NCI-H748 (cell line): ENCODE measurements at regions not wholly inside any gene's neighbourhood (a gene's known extent, or its start where the extent isn't known, plus 50 kb on each side); places are given as distances from the start of the nearest gene placed in this dataset.
"Not testable (repeated sequence)": the region's sequence is repeated elsewhere in the genome, so short reads cannot be mapped to it uniquely, and the experiment has no call there.

Experiments used
- DNase-seq: peaks from one replicate; lab custom pipeline; 2025; ENCODE audit not compliant: unreplicated experiment; lab: John Stamatoyannopoulos, UW

DNA sequence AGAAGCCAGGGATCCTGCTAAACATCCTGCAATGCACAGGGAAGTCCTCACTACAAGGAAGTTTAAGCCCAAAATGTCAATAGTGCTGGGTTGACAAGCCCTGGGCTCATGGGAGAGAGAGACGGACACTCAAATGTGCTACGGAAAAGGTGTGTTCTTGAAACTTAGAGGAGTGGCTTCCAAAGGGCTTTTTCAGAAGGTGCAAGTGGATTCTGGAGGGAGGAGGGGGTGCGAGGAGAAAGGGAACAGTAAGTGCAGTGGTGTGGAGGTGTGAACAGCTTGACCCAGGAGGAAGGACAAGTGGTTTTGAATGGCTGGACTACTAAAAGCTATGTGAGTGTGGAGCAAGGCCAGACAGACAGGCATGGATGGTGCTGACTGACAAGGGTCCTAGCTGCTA lies 50.4 kb upstream of the CECR2 start:
- DNase-seq: no peak

DNA sequence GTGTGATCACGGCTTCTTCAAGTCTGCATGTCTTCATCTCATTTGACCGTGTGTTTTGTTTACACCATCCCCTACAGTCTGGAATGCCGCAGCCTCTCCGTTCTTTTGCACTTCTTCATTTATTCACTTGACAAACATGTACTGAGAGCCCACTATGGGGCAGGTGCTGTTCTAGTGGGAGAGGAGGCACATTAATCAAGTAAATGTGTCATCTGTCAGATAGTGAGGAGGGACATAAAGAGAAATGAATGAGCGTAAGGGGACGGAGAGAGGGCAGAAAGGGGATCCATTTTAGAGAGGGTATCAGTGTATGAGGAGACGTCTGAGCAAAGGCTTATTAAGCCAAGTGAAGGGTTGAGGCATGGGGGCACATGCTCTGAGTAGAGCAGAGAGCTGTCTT lies 54.0 kb upstream of the CECR2 start:
- no peak for DNase-seq

DNA sequence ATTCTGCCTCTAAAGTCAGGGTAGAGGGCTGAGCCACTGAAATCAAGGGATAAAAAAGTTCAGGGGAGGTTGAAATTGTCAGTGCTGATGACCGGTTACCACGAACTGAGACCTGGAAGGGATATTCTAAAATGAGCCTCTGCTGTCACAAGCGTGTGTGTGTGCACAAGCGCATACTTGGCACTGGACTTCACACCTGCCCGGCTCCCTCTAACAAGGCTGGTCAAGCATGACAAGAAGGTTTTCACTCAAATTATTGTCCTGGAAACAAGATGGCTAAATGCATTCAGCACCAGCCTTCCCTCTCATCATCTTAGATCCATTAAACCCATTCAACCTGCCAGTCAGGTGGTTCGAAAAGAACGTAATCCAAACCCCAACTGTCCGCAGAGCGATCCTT lies 54.8 kb upstream of the CECR2 start:
- peak; percentile 34 for DNase-seq

DNA sequence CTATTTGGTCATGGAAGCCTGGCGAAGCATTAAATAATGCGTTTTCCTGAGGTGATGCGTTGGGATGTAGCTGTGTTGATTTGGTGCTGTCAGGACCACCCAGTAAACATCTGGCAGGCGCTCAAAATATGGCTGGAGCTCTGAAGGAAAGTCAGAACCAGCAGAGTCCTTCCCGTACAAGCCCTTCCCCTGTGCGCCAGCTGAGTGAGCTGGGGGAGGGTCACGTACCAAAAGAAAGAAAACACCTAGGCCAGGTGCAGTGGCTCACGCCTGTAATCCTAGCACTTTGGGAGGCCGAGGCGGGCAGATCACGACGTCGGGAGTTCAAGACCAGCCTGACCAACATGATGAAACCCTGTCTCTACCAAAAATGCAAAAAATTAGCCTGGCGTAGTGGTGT lies 55.6 kb upstream of the CECR2 start:
- no peak for DNase-seq

GRCh38 chr22:17307566-17307965 lies 61.7 kb upstream of the CECR2 start:
- DNase-seq: no peak

- no peak for DNase-seq
These were observed 64.2 kb upstream of the CECR2 start for GRCh38 chr22:17305076-17305475.

DNA sequence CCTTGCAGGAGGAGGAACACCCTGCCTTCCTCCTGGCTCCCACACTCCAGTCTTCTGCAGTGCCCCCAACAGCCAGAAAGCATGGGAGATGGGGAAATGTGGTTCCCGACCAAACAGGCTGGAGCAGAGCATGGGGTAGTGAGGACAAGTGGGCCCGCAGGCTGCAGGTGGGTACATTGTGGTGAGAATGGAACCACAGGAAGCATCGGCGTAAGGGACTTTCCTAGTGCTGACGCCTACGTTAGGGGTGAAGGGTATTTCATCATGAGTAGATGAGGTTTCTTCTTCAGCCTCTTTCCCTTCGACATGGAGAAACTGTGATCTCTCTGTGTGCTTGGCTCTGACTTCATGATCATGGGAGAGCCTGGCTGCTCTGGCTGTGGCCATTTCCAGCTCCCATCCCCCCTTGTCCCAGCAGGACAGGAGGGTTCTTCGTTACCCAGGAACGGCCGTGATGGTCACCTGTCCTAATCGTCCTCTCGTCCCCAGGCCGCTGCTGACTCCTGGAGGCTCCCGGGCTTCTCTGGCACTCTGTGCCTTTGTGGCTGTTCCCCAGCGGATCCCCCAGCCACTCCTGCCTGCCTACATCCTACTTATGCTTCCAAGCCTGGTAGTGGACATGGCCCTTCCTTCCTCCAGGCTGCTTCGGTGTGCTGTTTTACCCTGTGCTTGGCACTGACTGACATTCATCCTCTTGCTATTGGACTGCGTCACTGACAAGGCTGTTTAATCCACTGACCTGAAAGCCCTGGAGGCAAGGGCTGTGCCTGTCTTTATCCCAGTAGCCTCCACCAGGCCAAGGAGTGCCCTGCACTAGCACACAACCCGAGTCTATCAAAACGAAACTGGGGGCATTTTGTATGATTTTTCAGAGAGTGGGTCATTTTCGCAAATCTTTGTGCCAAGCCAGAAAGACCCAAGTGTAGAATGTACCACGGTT lies 65.2 kb upstream of the CECR2 start:
- DNase-seq: no peak

DNA sequence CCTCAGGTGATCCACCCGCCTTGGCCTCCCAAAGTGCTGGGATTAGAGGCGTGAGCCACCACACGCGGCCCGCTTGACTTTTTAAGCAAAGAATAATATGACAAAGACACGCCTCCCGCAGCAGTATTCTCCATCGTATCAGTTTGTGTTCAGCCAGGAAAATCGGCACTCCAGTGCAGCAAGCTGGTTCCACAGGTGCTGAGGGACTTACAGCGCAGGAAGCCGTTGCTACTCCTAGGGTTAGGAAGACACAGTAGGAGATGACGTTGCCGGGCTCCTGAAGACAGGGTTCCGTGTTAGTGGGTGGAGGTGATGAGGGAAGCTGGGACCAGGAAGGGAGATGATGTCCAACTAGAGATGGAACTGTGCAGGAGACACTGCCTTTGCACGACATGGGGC lies 65.8 kb upstream of the CECR2 start:
- no peak for DNase-seq

DNA sequence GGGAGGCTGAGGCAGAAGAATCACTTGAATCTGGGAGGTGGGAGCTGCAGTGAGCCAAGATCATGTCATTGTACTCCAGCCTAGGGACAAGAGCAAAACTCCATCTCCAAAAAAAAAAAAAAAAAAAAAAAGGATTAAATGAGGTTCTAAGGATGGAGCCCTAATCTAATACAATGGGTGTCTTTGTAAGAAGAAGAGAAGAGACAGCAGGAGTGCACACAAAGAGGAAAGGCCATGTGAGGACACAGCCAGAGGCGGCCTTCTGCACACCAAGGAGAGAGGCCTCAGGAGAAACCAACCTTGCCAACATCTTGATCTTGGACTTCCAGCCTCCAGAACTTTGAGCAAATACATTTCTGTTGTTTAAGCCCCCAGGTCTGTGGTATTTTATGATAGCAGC lies 66.6 kb upstream of the CECR2 start:
- no peak for DNase-seq

GRCh38 chr22:17300926-17301325 lies 68.3 kb upstream of the CECR2 start:
- no peak for DNase-seq

- DNase-seq: not testable (repeated sequence)
These were observed 70.3 kb upstream of the CECR2 start for GRCh38 chr22:17298805-17299502.

DNA sequence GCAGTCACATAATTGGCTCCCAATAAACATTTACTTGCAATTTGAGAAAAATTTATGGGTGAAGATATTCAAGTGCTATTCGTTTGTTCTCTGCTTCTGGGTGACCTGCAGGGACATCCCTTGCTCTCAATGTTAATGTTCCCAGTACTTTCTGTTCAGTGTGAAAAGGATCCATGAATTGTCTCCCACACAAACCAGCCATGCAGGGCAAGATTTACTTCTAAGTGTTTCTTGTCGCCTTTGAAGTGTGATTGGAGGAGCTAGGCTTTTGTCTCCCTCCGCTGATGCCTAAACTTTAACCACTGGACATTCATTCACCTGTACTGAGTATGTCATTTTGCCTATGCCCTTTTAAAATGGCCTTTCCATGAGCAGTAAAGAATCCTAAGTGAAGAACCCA lies 66.4 kb upstream of the ADA2 start:
- no peak for DNase-seq

DNA sequence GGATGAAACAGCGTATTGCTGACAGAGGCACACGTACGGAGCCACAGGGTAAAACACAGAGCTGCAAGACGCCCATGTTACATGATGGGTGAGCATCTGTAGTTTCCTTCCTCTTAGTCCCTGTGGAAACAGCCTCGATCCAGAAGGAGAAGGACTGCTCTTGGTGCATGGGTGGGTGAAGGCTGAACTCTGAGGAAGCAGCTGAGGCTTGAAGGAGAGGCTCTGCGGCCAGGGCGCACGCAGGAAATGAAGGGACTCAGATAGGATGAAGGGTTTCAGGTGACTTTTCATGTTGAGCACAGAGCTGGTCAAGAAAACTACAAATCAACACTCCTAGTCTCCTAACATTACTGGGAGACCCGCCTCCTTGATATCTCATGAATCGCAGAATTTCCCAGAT lies 65.7 kb upstream of the ADA2 start:
- no peak for DNase-seq

DNA sequence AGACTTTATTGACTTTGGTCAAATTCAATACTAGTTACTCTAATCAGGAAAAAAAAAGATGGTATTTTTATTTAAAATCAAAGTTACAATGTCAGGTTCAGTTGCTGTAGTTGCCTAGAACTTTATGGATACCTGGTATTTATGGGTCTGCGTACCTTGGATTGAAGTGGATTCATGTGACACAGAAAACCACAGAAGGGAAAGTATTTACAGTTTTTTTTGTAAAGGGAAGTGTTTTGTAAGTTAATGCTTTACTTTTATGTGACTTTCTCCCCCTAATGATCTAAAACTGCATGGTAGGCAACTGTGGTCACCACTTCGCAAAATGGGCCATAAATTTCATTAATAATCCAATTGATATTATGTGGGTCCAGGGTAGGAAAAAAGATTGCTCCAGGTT lies 65.2 kb upstream of the ADA2 start:
- no peak for DNase-seq

- not testable (repeated sequence) for DNase-seq
These were observed 64.6 kb upstream of the ADA2 start for GRCh38 chr22:17283865-17284264.

GRCh38 chr22:17283423-17283822 lies 64.2 kb upstream of the ADA2 start:
- DNase-seq: no peak

- no peak for DNase-seq
These were observed 62.2 kb upstream of the ADA2 start for GRCh38 chr22:17281440-17281841.

DNA sequence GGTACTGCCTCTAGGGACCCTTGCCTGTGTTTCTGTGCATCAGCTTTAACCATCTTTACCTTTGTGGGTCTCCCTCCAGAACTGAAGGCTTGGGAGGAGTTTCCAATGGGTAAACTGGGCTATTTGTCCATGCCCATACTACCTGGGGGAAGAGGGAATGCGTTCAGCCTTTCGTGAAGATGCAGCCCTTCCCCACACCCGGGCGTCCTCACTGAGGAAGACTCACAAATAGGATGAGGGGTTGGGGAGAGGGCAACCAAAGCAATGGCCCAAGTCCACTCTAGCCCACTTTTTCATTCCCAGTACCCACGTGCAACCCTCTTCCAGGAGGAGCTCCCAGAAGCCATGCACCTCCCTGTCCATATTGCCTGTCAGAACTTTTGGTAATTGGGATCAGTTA lies 61.8 kb upstream of the ADA2 start:
- no peak for DNase-seq

GRCh38 chr22:17272511-17272991 lies 53.3 kb upstream of the ADA2 start:
- DNase-seq: no peak

GRCh38 chr22:17271711-17272451 lies 52.6 kb upstream of the ADA2 start:
- no peak for DNase-seq

GRCh38 chr22:17269607-17270261 lies 50.5 kb upstream of the ADA2 start:
- DNase-seq: no peak
